ENCODE measurements at regions not wholly inside any gene's neighbourhood (a gene's known extent, or its start where the extent isn't known, plus 50 kb on each side); places are given as distances from the start of the nearest gene placed in this dataset.

DNA sequence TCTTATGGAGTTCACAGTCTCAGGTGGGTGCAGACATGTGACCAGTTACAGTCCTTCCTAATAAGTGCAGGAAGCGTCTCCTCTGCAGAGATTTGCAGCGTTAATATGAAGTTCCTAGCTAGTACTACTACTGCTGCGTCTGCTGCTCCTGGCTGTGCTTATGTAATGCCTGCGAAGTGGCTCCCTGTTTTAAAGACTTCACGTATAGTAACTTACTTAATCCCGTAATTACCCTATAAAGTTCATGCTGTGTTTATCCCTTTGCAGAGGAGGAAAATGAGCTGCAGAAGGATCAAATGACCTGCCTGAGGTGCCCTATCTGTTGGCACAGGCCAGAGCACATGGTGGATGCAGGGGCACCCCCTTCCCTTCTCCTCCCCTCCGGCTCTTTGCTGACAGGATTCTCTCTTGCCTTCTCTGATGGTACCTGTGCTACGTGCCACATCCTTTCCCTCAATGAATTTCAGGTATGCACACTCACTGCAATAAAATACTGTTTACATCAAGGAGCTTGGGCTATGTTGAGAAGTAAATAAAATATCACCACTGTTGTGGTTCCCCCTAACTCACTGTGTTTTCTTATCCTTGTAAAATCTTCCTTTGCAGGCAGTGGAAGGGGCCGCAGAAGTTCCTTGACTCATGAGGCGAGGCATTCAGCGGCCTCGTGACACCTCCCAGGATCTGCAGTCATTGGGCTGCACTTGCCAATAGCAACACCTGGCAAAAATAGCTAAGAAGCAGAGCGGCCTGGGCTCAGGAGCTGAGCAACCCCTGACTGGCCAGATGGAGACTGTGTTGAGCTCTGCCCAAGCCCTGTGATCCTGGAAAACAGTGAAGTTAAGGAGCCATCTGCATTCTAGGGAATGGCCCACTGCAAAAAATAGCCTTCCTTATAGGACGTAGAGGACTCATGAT lies 188.9 kb upstream of the ATP10A start (continued):
- no peak for TF ChIP-seq ZBTB33 (IDR thresholded peaks at IDR 0.05; ENCODE audit: extremely low read depth, insufficient replicate concordance, low read length)

GRCh38 chr15:26050984-26051383 lies 187.9 kb upstream of the ATP10A start:
- H3K36me3 ChIP-seq (ENCODE audit: control insufficient read depth in 1 of 2, insufficient read depth in 2 of 2, low read length in 2 of 2): no peaks in the 10 kb centered on the region
- no peaks in the 10 kb centered on the region for H4K20me1 ChIP-seq (ENCODE audit: insufficient read depth)
- H3K27me3 ChIP-seq (ENCODE audit: insufficient read depth, low read length): no peaks in the 10 kb centered on the region
- CTCF ChIA-PET: no interaction called here
- peaks cover 5 to 37% of the 10 kb centered on the region in 2 experiments; a peak in 2 of 4 replicates for H3K9me3 ChIP-seq (ENCODE audit: control insufficient read depth in 1 of 2, insufficient read depth in 1 of 2, low read depth in 1 of 2, low read length in 2 of 2)
- no peak overlapping the region for H3K9ac ChIP-seq (ENCODE audit: low read length)
- ATAC-seq (no peak), DNase-seq (ENCODE audit: low read depth, low spot score) (no peak)
- TF ChIP-seq CEBPB (IDR thresholded peaks at IDR 0.05; ENCODE audit: low read depth) (no peak), ATF3 (IDR thresholded peaks at IDR 0.05) (no peak), EZH2 (IDR thresholded peaks at IDR 0.05) (no peak), REST (IDR thresholded peaks at IDR 0.05; ENCODE audit: low read depth) (no peak), RAD21 (IDR thresholded peaks at IDR 0.05; ENCODE audit: low read depth) (no peak), CTCF (IDR thresholded peaks at IDR 0.05 in 2 of 3, conservative IDR thresholded peaks at IDR 0.05 in 1 of 3; ENCODE audit: borderline replicate concordance in 1 of 3, insufficient read depth in 1 of 3, low read depth in 2 of 3, low read length in 2 of 3) (no peak), MAX (IDR thresholded peaks at IDR 0.05) (no peak), SIN3A (IDR thresholded peaks at IDR 0.05; ENCODE audit: low read depth) (no peak), ZBTB33 (IDR thresholded peaks at IDR 0.05; ENCODE audit: extremely low read depth, insufficient replicate concordance, low read length) (no peak), ZFX (IDR thresholded peaks at IDR 0.05) (no peak)
- no TSS peak for BruUV-seq (replicated peaks)
- RAD21 ChIA-PET (ENCODE audit: low non-redundant PET in 1 of 2, low total read pairs in 2 of 2, uncharacterized antibody in 2 of 2, unreplicated experiment in 2 of 2): no interaction called here
- intact Hi-C loops (cut with micrococcal nuclease): no loop called here
- no peak overlapping the region for H3K27ac ChIP-seq (ENCODE audit: low read depth, low read length)
- no peak overlapping the region for H3K4me3 ChIP-seq (replicated peaks in 1 of 2; ENCODE audit: low read depth in 1 of 2, low read length in 2 of 2)
- no peaks in the 10 kb centered on the region for H3K79me2 ChIP-seq (ENCODE audit: insufficient read depth, low read length)
- H3K4me2 ChIP-seq (ENCODE audit: low read length): no peak overlapping the region
- H2AFZ ChIP-seq (ENCODE audit: low read depth, low read length, poor library complexity, severe bottlenecking): no peak overlapping the region
- H3K4me1 ChIP-seq (ENCODE audit: control insufficient read depth in 1 of 2, insufficient read depth in 2 of 2, low read length in 2 of 2): no peaks in the 10 kb centered on the region
- H3K9me2 ChIP-seq (ENCODE audit: insufficient read depth): no peaks in the 10 kb centered on the region
- POLR2A ChIA-PET: no interaction called here
